Adipocyte (in vitro differentiated cells): ENCODE measurements at regions not wholly inside any gene's neighbourhood (a gene's known extent, or its start where the extent isn't known, plus 50 kb on each side); places are given as distances from the start of the nearest gene placed in this dataset.
"Not testable (repeated sequence)": the region's sequence is repeated elsewhere in the genome, so short reads cannot be mapped to it uniquely, and the experiment has no call there.

ENCODE experiments used
- DNase-seq: peaks from one replicate; pipeline ENCODE4 v3.0.0-alpha.2; 2015; ENCODE audit warnings: low read depth
- H3K27me3 ChIP-seq: replicated peaks from 2 replicates; pipeline ENCODE4 v1.7.0; 2013; ENCODE audit warnings: mild to moderate bottlenecking, low read length, moderate library complexity; ENCODE audit not compliant: control insufficient read depth, insufficient read depth
- H3K36me3 ChIP-seq: 2 replicates; pipeline ENCODE4 v1.7.0; 2013; ENCODE audit warnings: low read length, mild to moderate bottlenecking, moderate library complexity; ENCODE audit not compliant: control insufficient read depth, insufficient read depth, severe bottlenecking
- H3K4me1 ChIP-seq: 2 replicates; pipeline ENCODE4 v1.7.0; 2013; ENCODE audit warnings: mild to moderate bottlenecking, low read length, moderate library complexity; ENCODE audit not compliant: control insufficient read depth, insufficient read depth
- H3K4me3 ChIP-seq: 2 replicates; pipeline ENCODE4 v1.7.0; 2013; ENCODE audit warnings: mild to moderate bottlenecking, low read length, moderate library complexity
- H3K9ac ChIP-seq: 2 replicates; pipeline ENCODE4 v1.7.0; 2013; ENCODE audit warnings: mild to moderate bottlenecking, low read length, moderate library complexity
- H3K9me3 ChIP-seq: 2 replicates; pipeline ENCODE4 v1.7.0; 2013; ENCODE audit warnings: mild to moderate bottlenecking, low read length, moderate library complexity; ENCODE audit not compliant: control insufficient read depth

DNA sequence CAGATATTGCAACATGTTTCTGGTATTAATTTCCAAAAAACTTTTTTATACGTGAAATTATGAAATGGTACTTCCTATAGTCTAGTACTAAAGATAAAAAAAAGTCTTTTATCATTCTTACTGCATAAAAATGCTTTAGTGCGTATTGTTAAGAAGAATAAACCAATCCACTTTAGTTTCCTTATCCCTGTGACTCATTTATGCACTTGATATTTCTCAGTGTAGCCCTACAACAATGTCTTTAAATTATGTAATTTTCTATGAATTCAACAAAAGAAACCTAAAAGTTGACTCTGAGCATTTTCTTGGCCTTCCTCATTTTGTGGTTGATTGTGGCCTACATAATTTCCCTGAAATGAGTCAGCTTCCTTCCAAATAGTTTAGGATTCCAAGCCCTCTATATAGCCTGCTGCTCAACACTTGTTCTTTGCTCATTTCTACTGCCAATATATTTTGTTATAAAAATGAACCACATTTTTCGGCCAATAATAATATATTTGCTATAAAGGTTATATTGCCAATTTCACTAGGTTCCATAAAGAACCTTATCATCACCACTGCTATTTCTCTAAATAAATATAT is 961.7 kb upstream of the ADAMTS5 start:
- H3K36me3 ChIP-seq, H3K9me3 ChIP-seq, H3K4me3 ChIP-seq, H3K4me1 ChIP-seq, H3K9ac ChIP-seq, H3K27me3 ChIP-seq: not testable (repeated sequence)
- peak; percentile 82 for DNase-seq

DNA sequence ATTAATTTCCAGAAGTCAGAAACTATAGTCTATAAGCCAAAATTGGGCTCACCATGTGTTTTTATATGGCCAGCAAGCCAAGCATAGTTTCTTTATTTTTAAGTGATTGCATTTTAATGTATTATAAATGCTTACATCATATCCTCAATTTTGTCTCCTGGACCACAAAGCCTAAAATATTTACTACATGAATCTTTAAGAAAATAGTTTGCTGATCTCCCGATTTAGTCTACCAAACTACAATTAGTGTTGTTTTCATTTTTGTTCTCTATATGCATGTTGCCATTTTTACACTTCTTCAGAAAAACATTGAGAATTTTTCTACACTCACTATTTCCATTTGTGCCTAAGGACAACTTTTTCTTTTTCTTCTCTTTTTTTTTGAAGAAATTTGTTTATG is 954.5 kb upstream of the ADAMTS5 start:
- H3K9ac ChIP-seq, H3K4me1 ChIP-seq, H3K4me3 ChIP-seq, H3K27me3 ChIP-seq, H3K36me3 ChIP-seq, H3K9me3 ChIP-seq: not testable (repeated sequence)
- DNase-seq, result peak; percentile 24

DNA sequence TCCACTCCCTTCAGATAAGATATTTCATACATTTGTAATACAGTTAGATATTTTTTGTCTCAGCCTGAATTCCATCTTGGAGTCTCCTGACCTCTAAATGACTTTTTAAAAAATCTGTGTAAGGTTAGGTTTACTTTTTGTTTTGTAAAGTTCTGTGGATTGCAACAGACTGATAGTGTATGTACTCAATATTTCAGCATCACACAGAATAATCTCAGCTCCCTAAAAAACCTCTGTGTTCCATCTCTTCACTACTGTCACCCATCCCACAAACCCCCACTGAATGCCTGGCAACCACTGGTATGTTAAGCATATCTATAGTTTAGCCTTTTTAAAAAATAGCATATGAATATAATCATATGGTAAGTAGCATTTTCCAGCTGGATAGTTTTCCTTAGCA is 951.1 kb upstream of the ADAMTS5 start:
- not testable (repeated sequence) for H3K4me1 ChIP-seq, H3K27me3 ChIP-seq, H3K4me3 ChIP-seq, H3K36me3 ChIP-seq, H3K9me3 ChIP-seq, H3K9ac ChIP-seq
- peak; percentile 64 for DNase-seq

DNA sequence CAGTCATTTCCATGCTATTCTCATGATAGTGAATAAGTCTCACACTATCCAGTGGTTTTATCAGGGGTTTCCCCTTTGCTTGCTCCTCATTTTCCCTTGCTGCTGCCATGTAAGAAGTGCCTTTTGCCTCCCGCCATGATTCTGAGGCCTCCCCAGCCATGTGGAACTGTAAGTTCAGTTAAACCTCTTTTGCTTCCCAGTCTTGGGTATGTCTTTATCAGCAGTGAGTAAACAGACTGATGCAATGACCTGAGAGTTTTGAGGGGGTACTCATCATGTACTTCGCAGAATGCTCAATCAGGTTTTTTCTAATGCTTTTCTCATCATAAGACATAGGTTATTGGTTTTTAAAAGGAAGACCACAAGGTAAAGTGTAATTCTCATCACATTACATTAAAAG is 949.4 kb upstream of the ADAMTS5 start:
- not testable (repeated sequence) for H3K36me3 ChIP-seq, H3K4me3 ChIP-seq, H3K4me1 ChIP-seq, H3K9ac ChIP-seq, H3K27me3 ChIP-seq, H3K9me3 ChIP-seq
- peak; percentile 3 for DNase-seq

DNA sequence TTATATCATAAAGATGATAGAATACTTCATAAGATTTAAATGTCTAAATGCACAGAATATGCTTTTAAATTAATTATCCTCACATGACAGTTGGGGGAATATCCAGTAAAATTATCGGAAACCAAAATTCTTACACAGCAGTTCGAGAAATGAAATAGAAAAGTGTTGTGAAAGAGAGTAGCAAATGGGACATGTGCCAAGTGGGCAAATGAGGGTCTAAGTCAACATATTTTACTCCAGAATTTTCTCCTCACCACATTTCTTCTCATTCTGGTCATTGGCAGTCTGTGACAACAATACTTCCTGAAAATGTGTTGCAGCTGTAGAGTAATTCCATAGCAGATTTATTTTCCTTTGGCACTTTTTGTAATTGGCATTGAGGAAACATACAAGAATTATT is 945.2 kb upstream of the ADAMTS5 start:
- H3K9ac ChIP-seq, H3K4me1 ChIP-seq, H3K27me3 ChIP-seq, H3K4me3 ChIP-seq, H3K36me3 ChIP-seq, H3K9me3 ChIP-seq, DNase-seq: not testable (repeated sequence)

DNA sequence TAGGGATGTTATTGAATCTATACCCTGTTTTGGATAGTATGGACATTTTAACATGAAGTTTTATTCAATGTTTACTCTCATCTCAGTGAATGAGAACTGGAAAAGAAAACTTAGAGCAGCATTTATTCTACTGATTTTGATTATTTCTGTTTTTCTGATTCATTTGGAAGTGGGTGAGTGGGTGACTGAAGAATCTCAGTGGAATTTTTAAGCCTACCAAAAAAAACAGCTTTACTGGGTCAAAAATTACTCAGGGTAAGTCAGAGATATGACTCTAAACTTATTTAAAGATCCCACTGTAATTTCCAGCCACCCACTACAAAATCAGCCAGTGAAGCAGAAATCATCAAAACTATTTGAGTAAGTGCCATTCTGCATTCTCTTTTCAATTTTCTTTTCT is 942.6 kb upstream of the ADAMTS5 start:
- H3K4me3 ChIP-seq, H3K9ac ChIP-seq, H3K36me3 ChIP-seq, H3K4me1 ChIP-seq, H3K27me3 ChIP-seq, H3K9me3 ChIP-seq: not testable (repeated sequence)
- DNase-seq, result peak; percentile 17

DNA sequence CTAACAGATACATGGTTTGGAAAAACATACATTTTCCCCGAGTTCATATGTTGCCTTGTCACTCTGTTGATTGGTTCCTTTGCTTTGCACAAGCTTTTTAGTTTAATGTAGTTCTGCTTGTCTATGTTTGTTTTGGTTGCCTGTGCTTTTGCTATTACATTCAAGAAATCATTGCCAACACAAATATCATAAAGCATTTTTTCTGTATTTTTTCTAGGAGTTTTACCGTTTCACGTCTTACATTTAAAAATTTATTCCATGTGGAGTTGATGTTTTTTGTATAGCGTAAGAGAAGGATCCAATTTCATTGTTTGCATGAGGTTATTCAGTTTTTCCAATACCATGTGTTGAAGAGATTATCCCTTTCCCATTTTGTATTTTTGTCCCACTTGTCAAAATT is 941.9 kb upstream of the ADAMTS5 start:
- H3K9ac ChIP-seq, H3K4me3 ChIP-seq, H3K4me1 ChIP-seq, H3K36me3 ChIP-seq, H3K27me3 ChIP-seq, H3K9me3 ChIP-seq: not testable (repeated sequence)
- peak; percentile 81 for DNase-seq

DNA sequence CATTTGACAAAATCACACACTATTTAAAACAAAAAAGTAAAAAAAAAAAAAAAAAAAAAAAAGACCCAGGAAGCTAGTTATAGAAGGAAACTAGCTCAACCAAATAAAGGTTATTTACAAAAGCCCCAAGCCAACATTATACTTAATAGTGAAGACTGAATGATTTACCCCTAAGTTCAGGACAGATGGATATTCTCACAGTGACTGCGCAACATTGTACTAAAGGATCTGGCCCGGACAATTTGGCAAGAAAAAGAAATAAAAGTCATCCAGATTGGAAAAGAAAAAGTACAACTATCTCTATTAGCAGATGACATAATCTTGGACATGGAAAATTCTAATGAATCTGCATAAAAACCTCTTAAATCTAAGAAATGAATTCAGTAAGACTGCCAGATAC is 936.0 kb upstream of the ADAMTS5 start:
- not testable (repeated sequence) for H3K27me3 ChIP-seq, DNase-seq, H3K4me3 ChIP-seq, H3K9ac ChIP-seq, H3K4me1 ChIP-seq, H3K9me3 ChIP-seq, H3K36me3 ChIP-seq

DNA sequence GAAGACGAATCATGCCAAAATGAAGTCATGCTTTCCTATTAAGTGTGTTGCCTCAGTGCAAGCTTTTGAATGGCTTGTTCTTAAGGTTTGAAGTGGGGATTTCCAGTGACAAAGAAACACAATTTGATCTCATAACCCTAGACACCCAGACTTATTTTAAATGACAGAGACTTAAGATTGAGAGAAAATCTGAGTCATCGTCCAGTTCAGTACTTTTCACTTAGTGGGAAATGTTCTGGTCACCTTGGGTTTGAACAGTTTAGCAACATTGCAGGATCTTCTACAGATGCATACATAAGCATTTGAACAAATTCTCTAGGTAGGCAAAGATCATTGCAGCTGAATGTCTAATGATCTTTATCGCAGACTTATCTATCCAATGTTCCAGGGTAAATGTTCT is 926.7 kb upstream of the ADAMTS5 start:
- peak; percentile 5 for DNase-seq
- H3K27me3 ChIP-seq, H3K9me3 ChIP-seq, H3K36me3 ChIP-seq, H3K4me1 ChIP-seq, H3K9ac ChIP-seq, H3K4me3 ChIP-seq: not testable (repeated sequence)

DNA sequence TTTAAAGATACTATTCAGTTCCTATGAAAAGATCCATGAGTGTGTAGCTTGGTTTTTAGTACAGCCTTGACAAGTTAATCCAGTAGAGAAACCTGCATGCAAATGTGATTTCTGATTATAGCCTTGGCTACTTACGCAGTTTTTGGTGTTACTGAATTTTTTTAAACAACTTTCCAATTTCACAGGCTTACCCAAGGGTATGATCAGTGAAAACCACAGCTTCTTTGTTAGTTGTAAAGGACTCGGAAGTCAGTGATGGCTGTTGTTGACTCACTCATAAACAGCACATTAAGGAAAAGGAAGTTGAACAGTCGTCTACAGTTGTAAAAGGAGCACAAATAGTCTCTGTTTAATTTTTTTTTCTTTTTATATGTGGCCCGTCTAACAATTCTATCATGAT is 924.6 kb upstream of the ADAMTS5 start:
- not testable (repeated sequence) for H3K36me3 ChIP-seq, H3K4me1 ChIP-seq, H3K9me3 ChIP-seq, H3K4me3 ChIP-seq, DNase-seq, H3K9ac ChIP-seq, H3K27me3 ChIP-seq

DNA sequence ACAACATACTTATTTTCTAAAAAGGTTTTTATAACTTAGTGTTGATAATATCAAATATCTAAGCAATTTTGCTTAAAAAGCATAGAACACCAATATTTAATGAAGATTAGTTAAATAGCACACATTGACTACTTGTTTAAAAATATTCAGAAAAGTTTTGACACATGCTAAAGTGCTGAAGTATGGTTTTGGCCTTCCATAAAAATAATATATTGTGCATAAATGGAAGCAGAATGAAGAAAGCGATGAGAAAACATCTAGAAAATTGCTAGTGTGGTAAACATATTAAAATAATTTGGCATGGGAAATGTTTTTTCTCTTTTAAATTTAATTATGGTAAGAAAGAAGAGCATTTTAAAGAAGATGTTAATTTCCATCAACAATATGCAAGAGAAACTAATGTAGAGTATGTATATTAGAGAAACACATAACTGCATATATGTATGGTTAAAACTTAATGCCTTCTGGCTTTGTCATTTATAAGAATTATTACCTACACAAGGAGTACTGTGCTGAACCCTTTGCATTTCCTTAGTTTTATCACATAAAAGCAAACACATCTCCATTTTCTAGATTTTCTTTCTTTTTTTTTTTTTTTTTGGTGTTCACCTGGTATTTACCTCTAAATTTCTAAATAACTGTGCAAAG is 921.0 kb upstream of the ADAMTS5 start:
- not testable (repeated sequence) for DNase-seq, H3K36me3 ChIP-seq, H3K9me3 ChIP-seq, H3K27me3 ChIP-seq, H3K4me3 ChIP-seq, H3K9ac ChIP-seq, H3K4me1 ChIP-seq

DNA sequence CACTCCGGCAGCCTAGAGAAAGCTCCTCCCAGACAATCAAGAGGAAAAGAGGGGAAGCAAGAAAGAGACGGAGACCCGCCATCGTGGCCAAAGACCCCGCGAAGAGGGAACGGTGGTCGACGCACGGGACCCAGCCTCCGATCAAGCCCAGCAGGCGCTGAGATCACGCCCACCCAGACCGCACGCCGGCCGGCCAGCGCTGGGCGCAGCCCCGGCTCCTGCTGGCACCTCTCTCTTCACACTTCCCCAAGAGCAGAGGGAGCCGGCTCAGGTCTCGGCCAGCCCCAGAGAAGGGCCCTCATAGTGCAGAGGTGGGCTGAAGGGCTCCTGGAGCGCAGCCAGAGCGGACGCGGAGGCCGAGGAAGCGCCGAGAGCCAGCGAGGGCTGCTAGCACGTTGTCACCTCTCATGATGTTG is 918.4 kb upstream of the ADAMTS5 start:
- Histone ChIP-seq H3K9ac (no peak overlapping the region), H3K4me3 (no peak overlapping the region), H3K4me1 (no peaks in the 10 kb centered on the region), H3K27me3 (no peaks in the 10 kb centered on the region), H3K36me3 (no peaks in the 10 kb centered on the region), H3K9me3 (no peaks in the 10 kb centered on the region)
- no peak for DNase-seq
